ENCODE measurements at regions not wholly inside any gene's neighbourhood (a gene's known extent, or its start where the extent isn't known, plus 50 kb on each side); places are given as distances from the start of the nearest gene placed in this dataset.

DNA sequence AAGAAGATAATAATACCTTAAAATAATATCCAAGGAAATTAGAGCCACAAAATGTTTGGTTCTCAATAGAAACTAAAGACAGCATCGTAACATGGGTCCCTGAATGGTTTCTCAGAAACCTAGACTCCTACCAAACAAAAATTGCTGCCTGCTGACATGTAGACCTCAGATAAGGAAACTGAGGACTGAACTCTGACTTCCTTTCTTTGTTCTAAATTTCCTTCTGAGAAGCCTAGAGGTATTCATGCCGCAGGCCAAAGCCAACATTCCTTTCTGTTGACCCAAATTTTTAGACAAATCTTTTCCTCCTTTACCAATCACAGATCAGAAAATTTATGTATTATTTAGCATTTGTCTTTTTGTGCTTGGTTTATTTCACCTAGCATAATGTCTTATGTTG lies 816.7 kb upstream of the PHF14 start:
- H3K79me2 ChIP-seq (ENCODE audit: low read depth), result no peaks in the 10 kb centered on the region
- no peaks in the 10 kb centered on the region for H3K36me3 ChIP-seq (ENCODE audit: low read depth)
- intact Hi-C loops (cut with micrococcal nuclease; ENCODE audit: unreplicated experiment), result no loop called here
- no peaks in the 10 kb centered on the region for H3F3A ChIP-seq (ENCODE audit: insufficient read depth, low read depth)
- ChIA-PET CTCF (no interaction called here), POLR2A (ENCODE audit: unreplicated experiment) (no interaction called here)
- H2AFZ ChIP-seq, result peak overlapping the region; percentile 22; the same call in 1 of the 2 replicates
- no TSS peak for BruUV-seq (replicated peaks)
- H3K4me2 ChIP-seq, result peak overlapping the region; percentile 4
- H3K9me3 ChIP-seq (ENCODE audit: insufficient read depth, low read depth), result no peaks in the 10 kb centered on the region
- no peak overlapping the region for H3K27ac ChIP-seq
- peaks cover 9% of the 10 kb centered on the region; the same call in 1 of the 2 replicates for H3K4me1 ChIP-seq (replicated peaks; ENCODE audit: insufficient read depth)
- no peaks in the 10 kb centered on the region for H3K27me3 ChIP-seq (ENCODE audit: insufficient read depth, low read depth)
- no peaks in the 10 kb centered on the region for H4K20me1 ChIP-seq (ENCODE audit: insufficient read depth)
- no peaks in the 10 kb centered on the region for H3K9me2 ChIP-seq (ENCODE audit: insufficient read depth)
- no peak for TF ChIP-seq EZH2 (IDR thresholded peaks at IDR 0.05; ENCODE audit: low read depth)
- TF ChIP-seq, protein P1, sequence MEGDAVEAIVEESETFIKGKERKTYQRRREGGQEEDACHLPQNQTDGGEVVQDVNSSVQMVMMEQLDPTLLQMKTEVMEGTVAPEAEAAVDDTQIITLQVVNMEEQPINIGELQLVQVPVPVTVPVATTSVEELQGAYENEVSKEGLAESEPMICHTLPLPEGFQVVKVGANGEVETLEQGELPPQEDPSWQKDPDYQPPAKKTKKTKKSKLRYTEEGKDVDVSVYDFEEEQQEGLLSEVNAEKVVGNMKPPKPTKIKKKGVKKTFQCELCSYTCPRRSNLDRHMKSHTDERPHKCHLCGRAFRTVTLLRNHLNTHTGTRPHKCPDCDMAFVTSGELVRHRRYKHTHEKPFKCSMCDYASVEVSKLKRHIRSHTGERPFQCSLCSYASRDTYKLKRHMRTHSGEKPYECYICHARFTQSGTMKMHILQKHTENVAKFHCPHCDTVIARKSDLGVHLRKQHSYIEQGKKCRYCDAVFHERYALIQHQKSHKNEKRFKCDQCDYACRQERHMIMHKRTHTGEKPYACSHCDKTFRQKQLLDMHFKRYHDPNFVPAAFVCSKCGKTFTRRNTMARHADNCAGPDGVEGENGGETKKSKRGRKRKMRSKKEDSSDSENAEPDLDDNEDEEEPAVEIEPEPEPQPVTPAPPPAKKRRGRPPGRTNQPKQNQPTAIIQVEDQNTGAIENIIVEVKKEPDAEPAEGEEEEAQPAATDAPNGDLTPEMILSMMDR (conservative IDR thresholded peaks at IDR 0.05), result no peak
- DNase-seq, result peak; percentile 10 to 58
- H3K4me3 ChIP-seq, result no peak overlapping the region

DNA sequence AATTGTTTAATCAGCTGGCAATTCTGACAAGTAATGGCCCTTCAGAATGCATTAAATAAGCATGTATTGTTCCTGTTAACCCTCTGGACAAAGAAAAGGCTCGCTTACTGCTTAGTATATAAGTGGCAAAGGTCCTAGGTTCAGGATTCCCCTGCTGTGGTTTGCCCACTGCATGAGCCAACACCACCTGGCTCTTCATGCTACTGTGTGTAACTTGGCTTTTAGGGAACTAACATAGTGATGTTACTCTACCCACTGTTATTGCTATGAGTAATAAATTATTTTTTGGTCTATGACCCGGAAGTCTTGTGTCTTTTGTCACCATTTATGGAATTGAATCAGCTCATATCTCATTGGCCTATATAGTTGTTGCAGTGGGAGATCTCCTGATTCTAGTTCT lies 791.7 kb upstream of the PHF14 start:
- Histone ChIP-seq H3K9me3 (ENCODE audit: insufficient read depth, low read depth) (no peaks in the 10 kb centered on the region), H3F3A (ENCODE audit: insufficient read depth, low read depth) (no peaks in the 10 kb centered on the region), H3K79me2 (ENCODE audit: low read depth) (no peaks in the 10 kb centered on the region), H2AFZ (no peak overlapping the region), H3K4me2 (no peak overlapping the region), H3K9me2 (ENCODE audit: insufficient read depth) (no peaks in the 10 kb centered on the region), H3K27me3 (ENCODE audit: insufficient read depth, low read depth) (no peaks in the 10 kb centered on the region), H3K27ac (no peak overlapping the region), H3K4me3 (no peak overlapping the region), H3K4me1 (replicated peaks; ENCODE audit: insufficient read depth) (no peaks in the 10 kb centered on the region), H4K20me1 (ENCODE audit: insufficient read depth) (no peaks in the 10 kb centered on the region), H3K36me3 (ENCODE audit: low read depth) (no peaks in the 10 kb centered on the region)
- no peak for DNase-seq
- TF ChIP-seq, protein P1 (conservative IDR thresholded peaks at IDR 0.05), result no peak
- no peak for TF ChIP-seq EZH2 (IDR thresholded peaks at IDR 0.05; ENCODE audit: low read depth)
- CTCF ChIA-PET, result no interaction called here
- intact Hi-C loops (cut with micrococcal nuclease; ENCODE audit: unreplicated experiment), result no loop called here
- POLR2A ChIA-PET (ENCODE audit: unreplicated experiment), result no interaction called here
- BruUV-seq (replicated peaks), result no TSS peak

DNA sequence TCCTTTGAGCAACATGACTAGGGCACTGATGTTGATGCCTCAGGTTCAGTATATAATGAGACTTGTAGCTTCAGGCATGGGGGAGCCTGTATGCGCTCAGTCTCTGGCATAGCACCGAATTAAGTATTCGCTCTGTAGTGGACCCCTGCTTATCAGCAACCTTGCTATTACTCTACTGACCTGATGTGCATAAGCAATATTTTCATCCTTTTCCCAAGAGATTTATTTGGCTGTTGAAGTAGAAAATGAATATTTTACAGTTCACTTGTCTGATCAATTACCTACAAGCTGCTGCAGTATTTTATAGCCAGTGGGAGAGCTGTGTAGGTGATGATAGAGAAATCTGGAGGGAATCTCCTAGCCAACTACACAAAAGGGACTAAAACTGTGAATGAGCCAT lies 781.6 kb upstream of the PHF14 start:
- TF ChIP-seq EZH2 (IDR thresholded peaks at IDR 0.05; ENCODE audit: low read depth), result no peak
- TF ChIP-seq, protein P1 (conservative IDR thresholded peaks at IDR 0.05), result no peak
- Histone ChIP-seq H3K9me2 (ENCODE audit: insufficient read depth) (no peaks in the 10 kb centered on the region), H3K4me1 (replicated peaks; ENCODE audit: insufficient read depth) (no peaks in the 10 kb centered on the region), H3K9me3 (ENCODE audit: insufficient read depth, low read depth) (no peaks in the 10 kb centered on the region), H3K27ac (no peak overlapping the region), H3K79me2 (ENCODE audit: low read depth) (no peaks in the 10 kb centered on the region), H2AFZ (no peak overlapping the region), H3K4me3 (no peak overlapping the region), H3F3A (ENCODE audit: insufficient read depth, low read depth) (no peaks in the 10 kb centered on the region), H4K20me1 (ENCODE audit: insufficient read depth) (0 out of 2 replicates have a peak, but pooled peaks cover 5% of the 10 kb centered on the region), H3K27me3 (ENCODE audit: insufficient read depth, low read depth) (no peaks in the 10 kb centered on the region), H3K4me2 (no peak overlapping the region), H3K36me3 (ENCODE audit: low read depth) (no peaks in the 10 kb centered on the region)
- ChIA-PET CTCF (no interaction called here), POLR2A (ENCODE audit: unreplicated experiment) (no interaction called here)
- no TSS peak for BruUV-seq (replicated peaks)
- intact Hi-C loops (cut with micrococcal nuclease; ENCODE audit: unreplicated experiment), result no loop called here
- no peak for DNase-seq
